ENCODE measurements at regions not wholly inside any gene's neighbourhood (a gene's known extent, or its start where the extent isn't known, plus 50 kb on each side); places are given as distances from the start of the nearest gene placed in this dataset.

- no peak for DNase-seq (ENCODE audit: low spot score)
Measured at GRCh38 chr21:43348170-43348766, 78.7 kb downstream of the SIK1 start.

- no peak for DNase-seq (ENCODE audit: low spot score)
Measured at GRCh38 chr21:43347461-43348169, 79.3 kb downstream of the SIK1 start.

GRCh38 chr21:43346551-43346950, 80.4 kb downstream of the SIK1 start:
- no peak for DNase-seq (ENCODE audit: low spot score)

- DNase-seq (ENCODE audit: low spot score), result no peak
Measured at GRCh38 chr21:43345746-43346409, 81.1 kb downstream of the SIK1 start.

GRCh38 chr21:43345046-43345745, 81.7 kb downstream of the SIK1 start:
- DNase-seq (ENCODE audit: low spot score), result no peak

GRCh38 chr21:43343992-43344886, 82.7 kb downstream of the SIK1 start:
- DNase-seq (ENCODE audit: low spot score), result no peak

GRCh38 chr21:43343095-43343991, 83.6 kb downstream of the SIK1 start:
- DNase-seq (ENCODE audit: low spot score), result no peak

GRCh38 chr21:43342301-43342881, 84.5 kb downstream of the SIK1 start:
- DNase-seq (ENCODE audit: low spot score), result no peak

GRCh38 chr21:43341378-43342161, 85.4 kb downstream of the SIK1 start:
- DNase-seq (ENCODE audit: low spot score), result no peak

- DNase-seq (ENCODE audit: low spot score), result no peak
Measured at GRCh38 chr21:43340491-43341377, 86.2 kb downstream of the SIK1 start.

GRCh38 chr21:43339668-43340067, 87.3 kb downstream of the SIK1 start:
- no peak for DNase-seq (ENCODE audit: low spot score)

- no peak for DNase-seq (ENCODE audit: low spot score)
Measured at GRCh38 chr21:43338951-43339350, 88.0 kb downstream of the SIK1 start.

GRCh38 chr21:43337901-43338655, 88.9 kb downstream of the SIK1 start:
- no peak for DNase-seq (ENCODE audit: low spot score)

GRCh38 chr21:43335119-43335518, 91.8 kb downstream of the SIK1 start:
- no peak for DNase-seq (ENCODE audit: low spot score)

GRCh38 chr21:43334214-43334958, 92.5 kb downstream of the SIK1 start:
- DNase-seq (ENCODE audit: low spot score), result no peak

GRCh38 chr21:43333298-43334062, 93.5 kb downstream of the SIK1 start:
- no peak for DNase-seq (ENCODE audit: low spot score)
